HG03159 (cell line): ENCODE measurements at regions not wholly inside any gene's neighbourhood (a gene's known extent, or its start where the extent isn't known, plus 50 kb on each side); places are given as distances from the start of the nearest gene placed in this dataset.
"Not testable (repeated sequence)": the region's sequence is repeated elsewhere in the genome, so short reads cannot be mapped to it uniquely, and the experiment has no call there.

ENCODE experiments used
- ATAC-seq: cut with Tn5 transposase; IDR thresholded peaks from one replicate; pipeline ENCODE4 v1.9.1; 2021; ENCODE audit warnings: mild to moderate bottlenecking, moderate library complexity; ENCODE audit not compliant: unreplicated experiment

DNA sequence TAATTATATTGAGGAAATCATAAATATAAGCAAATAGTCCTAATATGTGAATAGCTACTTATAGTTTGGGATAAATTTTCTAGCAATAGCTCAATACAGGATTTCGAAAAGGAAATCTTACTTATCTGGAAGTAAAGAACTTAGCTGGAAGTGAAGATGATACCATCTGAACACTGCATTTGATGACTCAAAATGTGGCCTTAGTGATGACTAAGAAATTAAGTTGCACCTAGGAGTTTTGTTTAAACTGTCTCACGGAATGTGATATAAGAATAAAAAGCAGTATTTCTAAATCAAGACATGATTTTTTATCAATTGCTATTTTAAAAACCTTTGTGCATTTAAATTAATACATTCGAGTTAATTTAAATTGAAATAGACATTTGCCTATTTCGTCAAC is 91.2 kb downstream of the EOMES start:
- no peak for ATAC-seq

DNA sequence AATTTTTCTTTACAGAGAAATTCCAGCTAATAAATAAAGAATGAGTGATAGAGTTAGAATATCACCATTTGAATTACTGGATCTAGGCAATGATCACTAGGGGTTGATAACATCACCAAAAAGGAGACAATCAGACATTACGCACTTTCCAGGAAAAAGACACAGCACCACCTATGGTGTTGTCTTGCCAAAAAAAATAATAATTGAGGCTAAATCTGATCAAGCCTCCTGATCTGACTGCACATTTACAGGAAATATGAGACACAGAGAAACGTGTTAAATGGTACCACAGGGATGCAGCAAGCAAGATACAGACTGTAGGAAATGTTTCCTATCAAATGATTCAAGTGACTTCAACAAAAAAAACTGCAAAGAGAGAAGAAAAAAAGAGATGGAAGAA is 92.8 kb downstream of the EOMES start:
- ATAC-seq = no peak

DNA sequence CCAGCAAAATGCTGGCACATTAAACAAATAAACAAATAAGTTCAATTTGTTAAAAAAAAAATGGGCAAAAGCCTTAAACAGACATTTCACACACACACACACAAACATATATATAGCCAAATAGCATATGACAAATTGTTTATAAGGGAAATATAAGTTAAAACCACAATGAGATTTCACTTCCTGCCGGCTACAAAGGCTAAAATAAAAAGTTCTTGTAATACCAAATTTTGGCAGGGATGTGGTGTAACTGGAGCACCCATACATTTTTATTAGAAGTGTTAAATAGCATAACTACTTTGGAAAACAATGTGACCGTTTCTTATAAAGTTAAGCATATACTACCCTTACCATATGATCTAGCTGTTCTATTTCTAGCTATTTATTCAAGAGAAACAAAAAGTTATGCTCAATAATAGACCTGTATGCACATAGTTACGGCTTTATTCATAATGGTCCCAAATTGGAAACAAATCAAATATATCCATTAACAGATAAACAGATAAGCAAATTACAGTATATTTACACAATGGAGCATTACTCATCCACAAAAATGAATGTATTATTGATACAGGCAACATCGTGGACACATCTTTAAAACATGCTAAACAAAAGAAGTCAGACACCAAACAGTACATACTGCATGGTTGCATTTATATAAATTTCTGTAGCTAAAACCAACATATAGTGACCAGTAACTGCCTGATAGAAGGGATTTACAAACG is 93.9 kb downstream of the EOMES start:
- no peak for ATAC-seq

GRCh38 chr3:27626596-27627118 is 95.5 kb downstream of the EOMES start:
- no peak for ATAC-seq

DNA sequence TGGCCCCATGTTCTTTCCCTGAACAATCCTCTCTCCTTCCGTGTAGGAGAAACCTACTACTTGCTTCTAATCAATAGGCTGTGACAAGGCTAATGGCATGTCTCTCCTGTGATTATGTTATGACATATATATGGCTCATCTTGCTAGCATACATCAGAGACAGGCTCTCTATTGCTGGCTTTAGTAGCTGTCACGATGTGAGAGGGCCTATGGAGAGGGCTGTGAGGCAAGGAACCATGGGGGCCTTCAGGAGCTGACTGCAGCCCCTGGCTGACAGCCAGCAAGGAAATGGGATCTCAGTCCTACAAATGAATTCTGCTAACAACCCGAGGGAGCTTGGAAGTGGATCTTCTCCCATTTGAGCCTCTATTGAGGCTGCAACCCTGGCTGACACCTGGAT is 96.3 kb downstream of the EOMES start:
- ATAC-seq = no peak

- no peak for ATAC-seq
Observed at GRCh38 chr3:27623085-27623753, 98.9 kb downstream of the EOMES start.

DNA sequence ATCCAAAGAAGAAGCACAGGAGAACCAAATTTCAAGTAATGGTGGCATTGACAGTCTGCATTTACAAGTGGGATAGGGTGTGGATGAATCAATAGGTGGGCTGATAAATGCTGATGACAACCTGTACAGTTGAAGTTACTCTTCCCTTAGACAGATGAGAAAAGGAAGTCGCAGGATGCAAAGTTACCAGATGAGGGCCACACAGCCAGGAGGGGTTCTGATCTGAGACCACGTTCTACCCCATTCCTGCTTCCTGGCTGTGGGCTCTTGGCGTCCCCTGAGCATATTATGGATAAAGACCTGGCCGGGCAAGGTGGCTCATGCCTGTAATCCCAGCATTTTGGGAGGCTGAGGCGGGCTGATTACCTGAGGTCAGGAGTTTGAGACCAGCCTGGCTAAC is 104.6 kb downstream of the EOMES start:
- no peak for ATAC-seq

- ATAC-seq = no peak
Observed at GRCh38 chr3:27616031-27616430, 106.1 kb downstream of the EOMES start.

DNA sequence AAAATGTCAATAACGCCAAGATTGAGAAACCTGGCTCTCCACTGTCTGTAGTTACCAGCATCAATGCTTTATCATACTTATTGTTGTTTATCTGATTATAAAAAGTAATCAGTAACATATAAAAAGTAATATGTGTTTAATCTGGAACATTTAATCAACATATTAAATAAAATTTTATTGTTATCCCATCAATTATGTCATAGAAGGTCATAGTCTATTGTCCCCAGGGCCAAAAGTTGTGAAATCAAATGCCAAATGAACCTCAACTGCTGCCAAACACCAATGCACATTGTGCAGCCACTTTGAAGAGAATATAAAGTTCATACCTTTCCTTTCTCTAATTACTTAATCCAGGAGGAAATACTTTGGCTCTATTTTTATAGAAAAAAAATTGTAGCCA is 106.6 kb downstream of the EOMES start:
- ATAC-seq = no peak

DNA sequence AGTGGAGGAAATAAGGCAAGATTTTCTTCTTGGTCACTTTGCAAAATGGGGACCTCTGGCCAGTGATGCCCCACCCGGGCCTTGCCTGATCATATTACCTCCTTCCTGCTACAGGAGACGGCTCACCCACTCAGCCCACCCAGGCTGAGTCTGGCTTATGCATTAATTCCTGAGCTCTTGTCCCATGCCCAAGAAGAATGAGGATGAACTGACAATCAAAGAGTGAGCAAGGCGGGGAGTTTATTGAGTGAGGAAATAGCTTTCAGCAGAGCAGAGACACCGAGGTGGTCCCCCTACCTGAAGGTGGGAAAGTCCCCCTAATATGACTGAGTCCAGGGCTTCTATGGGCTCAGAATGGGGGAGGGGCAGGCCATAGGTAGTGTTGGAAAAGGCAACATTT is 107.5 kb downstream of the EOMES start:
- no peak for ATAC-seq

DNA sequence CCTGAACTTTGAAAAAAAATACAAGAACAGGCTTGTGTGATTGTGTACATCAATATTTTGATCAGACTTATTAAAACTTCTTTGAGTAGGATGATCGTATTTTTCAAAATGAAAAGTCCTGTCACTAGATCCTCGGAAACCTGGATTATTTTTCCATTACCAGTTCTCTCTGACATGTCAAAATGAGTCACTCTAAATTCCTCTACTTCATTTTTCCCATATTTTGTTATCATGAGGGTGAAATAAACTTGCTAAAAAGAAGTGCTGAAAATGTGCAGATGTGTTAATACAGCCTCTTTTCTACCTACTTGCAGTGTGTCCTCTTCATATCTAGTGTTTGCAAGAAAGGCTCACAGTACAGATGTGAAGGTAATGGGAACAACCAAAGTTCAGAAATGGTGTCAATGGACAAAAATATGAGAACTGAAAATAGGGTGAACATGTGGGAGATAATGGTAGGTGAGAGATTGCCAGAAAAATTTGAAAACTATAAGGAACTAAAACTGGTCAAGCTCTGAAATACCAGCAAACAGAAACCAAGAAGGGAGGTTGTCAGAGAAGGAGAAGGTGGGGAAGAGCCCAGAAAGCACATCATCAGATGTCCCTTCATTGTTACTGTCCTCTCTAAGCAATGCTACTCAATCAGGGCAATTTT is 108.2 kb downstream of the EOMES start:
- no peak for ATAC-seq

GRCh38 chr3:27610800-27611525 is 111.2 kb downstream of the EOMES start:
- ATAC-seq = no peak

DNA sequence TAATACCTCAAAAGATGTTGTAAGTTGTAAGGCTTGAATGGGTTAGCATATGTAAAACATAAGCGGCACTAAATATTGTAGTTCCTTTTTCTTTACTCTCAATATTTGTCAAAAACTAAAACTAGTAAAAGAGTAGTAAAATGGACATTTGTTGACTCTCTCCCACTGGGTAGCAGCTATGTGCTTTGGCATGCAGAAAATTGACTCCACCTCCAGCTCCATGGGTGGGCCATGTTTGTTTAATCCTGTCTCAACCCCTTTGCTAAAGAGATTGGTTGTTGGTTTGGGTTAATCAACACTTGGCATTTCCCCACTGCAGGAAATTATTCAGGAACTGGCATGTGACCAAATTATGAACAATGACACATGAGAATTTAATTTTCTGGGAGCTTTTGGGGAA is 114.8 kb downstream of the EOMES start:
- no peak for ATAC-seq

DNA sequence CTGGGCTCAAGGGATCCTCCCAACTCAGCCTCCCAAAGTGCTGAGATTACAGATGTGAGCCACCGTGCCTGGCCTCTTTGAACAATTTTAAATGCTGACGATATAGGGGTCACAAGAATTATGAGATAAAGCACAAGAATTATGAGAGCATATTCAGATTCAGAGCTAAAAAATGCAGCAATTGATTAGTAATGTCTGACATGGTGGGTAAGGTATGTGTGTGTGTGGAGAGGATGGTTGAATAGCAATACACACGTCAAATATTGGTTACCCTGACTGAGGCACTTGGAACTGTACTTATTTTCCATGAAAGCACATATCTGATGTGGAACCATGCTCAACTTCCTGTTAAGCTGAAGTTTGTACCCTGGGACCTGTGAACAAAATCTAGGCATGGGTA is 115.6 kb downstream of the EOMES start:
- ATAC-seq = no peak

DNA sequence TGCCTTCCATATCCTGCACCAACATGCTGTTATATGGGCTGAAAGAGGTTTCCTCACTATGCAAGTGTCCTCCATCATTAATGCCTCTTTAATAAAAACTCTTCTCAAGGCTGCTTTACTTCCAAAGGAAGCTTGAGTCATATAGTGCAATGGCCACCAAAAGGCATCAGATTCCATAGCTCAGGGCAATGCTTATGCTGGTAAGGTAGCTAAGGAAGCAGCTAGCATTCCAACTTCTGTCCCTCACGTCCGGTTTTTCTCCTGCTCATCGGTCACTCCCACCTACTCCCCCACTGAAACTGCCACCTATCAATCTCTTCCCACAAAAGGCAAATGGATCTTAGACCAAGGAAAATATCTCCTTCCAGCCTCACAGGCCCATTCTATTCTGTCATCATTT is 117.1 kb upstream of the SLC4A7 start:
- ATAC-seq = not testable (repeated sequence)

DNA sequence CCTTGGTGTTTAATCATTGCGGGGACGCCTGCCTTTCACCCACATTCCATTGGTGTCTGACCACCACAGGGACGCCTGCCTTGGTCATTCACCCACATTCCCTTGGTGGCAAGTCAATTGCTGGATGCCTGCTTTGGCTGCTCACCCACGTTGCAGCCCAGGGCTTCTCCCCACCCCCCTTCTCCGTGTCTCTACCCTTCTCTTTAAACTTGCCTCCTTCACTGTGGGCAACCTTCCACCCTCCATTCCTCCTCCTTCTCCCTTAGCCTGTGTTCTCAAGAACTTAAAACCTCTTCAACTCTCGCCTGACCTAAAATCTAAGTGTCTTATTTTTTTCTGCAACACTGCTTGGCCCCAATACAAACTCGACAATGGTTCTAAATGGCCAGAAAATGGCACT is 115.6 kb upstream of the SLC4A7 start:
- not testable (repeated sequence) for ATAC-seq

- ATAC-seq = no peak
Observed at GRCh38 chr3:27596921-27597320, 112.7 kb upstream of the SLC4A7 start.

- ATAC-seq = peak; percentile 55
Observed at GRCh38 chr3:27596334-27596841, 112.2 kb upstream of the SLC4A7 start.

DNA sequence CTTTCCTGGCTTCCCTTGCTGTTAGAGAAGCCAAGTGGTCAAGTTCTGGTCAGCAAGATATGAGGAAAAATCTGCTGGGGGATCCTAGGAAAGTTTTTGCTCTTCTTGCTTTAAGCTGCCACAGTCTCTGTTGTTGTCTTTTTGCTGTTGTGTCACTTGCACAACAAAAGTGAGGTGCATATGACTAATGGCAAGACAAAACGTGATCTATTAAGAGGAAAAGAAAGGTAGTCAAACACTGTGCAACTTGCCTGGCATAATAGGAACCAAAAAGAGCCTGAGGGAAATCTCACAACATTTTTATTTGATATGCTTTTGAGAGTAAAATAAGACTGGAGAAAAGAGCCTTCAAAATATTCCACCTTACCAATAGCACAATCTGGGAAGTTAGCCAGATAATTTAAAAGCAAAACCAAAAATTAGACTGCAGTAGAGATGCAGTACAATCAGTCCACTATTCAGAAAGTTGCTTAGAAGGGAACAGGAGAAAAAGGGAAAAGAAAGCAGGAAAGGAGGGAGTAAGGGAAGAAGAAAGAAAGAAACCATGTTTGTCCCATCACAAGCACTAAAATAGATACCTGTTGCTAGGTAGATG is 110.0 kb upstream of the SLC4A7 start:
- no peak for ATAC-seq

GRCh38 chr3:27593173-27593572 is 109.0 kb upstream of the SLC4A7 start:
- ATAC-seq = no peak
